GM19035 (cell line): ENCODE measurements at regions not wholly inside any gene's neighbourhood (a gene's known extent, or its start where the extent isn't known, plus 50 kb on each side); places are given as distances from the start of the nearest gene placed in this dataset.

Source experiments
- ATAC-seq: cut with Tn5 transposase; IDR thresholded peaks from one replicate; pipeline ENCODE4 v1.9.1; 2021; ENCODE audit not compliant: unreplicated experiment

- ATAC-seq, result no peak
Measured at GRCh38 chrY:15162211-15162610, 637.9 kb downstream of the NLGN4Y start.

GRCh38 chrY:15179890-15180289 lies 655.6 kb downstream of the NLGN4Y start:
- ATAC-seq, result no peak

- no peak for ATAC-seq
Measured at GRCh38 chrY:15229056-15229455, 704.7 kb downstream of the NLGN4Y start.

- ATAC-seq, result no peak
Measured at GRCh38 chrY:15239596-15240132, 715.3 kb downstream of the NLGN4Y start.

GRCh38 chrY:15259286-15259685 lies 735.0 kb downstream of the NLGN4Y start:
- no peak for ATAC-seq

- no peak for ATAC-seq
Measured at GRCh38 chrY:15286572-15286971, 762.2 kb downstream of the NLGN4Y start.

GRCh38 chrY:15289821-15290220 lies 765.5 kb downstream of the NLGN4Y start:
- no peak for ATAC-seq

GRCh38 chrY:15292881-15293280 lies 768.6 kb downstream of the NLGN4Y start:
- ATAC-seq, result no peak

GRCh38 chrY:15301879-15302278 lies 777.5 kb downstream of the NLGN4Y start:
- ATAC-seq, result no peak

GRCh38 chrY:15312166-15312565 lies 787.8 kb downstream of the NLGN4Y start:
- no peak for ATAC-seq

GRCh38 chrY:15324189-15324588 lies 799.9 kb downstream of the NLGN4Y start:
- ATAC-seq, result no peak

GRCh38 chrY:15325201-15325600 lies 800.9 kb downstream of the NLGN4Y start:
- ATAC-seq, result no peak

GRCh38 chrY:15326673-15327072 lies 802.3 kb downstream of the NLGN4Y start:
- ATAC-seq, result no peak

GRCh38 chrY:15328848-15329247 lies 804.5 kb downstream of the NLGN4Y start:
- ATAC-seq, result no peak

- ATAC-seq, result no peak
Measured at GRCh38 chrY:15343522-15343921, 819.2 kb downstream of the NLGN4Y start.

- ATAC-seq, result no peak
Measured at GRCh38 chrY:15345471-15346155, 821.3 kb downstream of the NLGN4Y start.

- no peak for ATAC-seq
Measured at GRCh38 chrY:15349351-15349750, 825.0 kb downstream of the NLGN4Y start.

GRCh38 chrY:15355321-15355720 lies 831.0 kb downstream of the NLGN4Y start:
- ATAC-seq, result no peak

GRCh38 chrY:15360471-15360870 lies 836.1 kb downstream of the NLGN4Y start:
- no peak for ATAC-seq

GRCh38 chrY:15364996-15365395 lies 840.7 kb downstream of the NLGN4Y start:
- ATAC-seq, result no peak

- ATAC-seq, result no peak
Measured at GRCh38 chrY:15368786-15369185, 844.5 kb downstream of the NLGN4Y start.

GRCh38 chrY:15385178-15385577 lies 860.8 kb downstream of the NLGN4Y start:
- ATAC-seq, result no peak
